DND-41 (cell line): ENCODE measurements at regions not wholly inside any gene's neighbourhood (a gene's known extent, or its start where the extent isn't known, plus 50 kb on each side); places are given as distances from the start of the nearest gene placed in this dataset.

ENCODE experiments used
- ATAC-seq: fragments of 200-7000 bp; cut with Tn5 transposase; 3 replicates; pipeline ENCODE4 v1.9.1; 2021; ENCODE audit warnings: low read depth; ENCODE audit not compliant: insufficient read depth
- DNase-seq: peaks from one replicate; pipeline ENCODE4 v3.0.0-alpha.2; 2020
- H2AFZ ChIP-seq: 2 replicates; pipeline ENCODE4 v1.6.0; 2012; ENCODE audit warnings: low read depth, low read length
- H3K27ac ChIP-seq: 2 replicates; pipeline ENCODE4 v1.5.1; 2012; ENCODE audit warnings: low read length, inconsistent platforms
- H3K27me3 ChIP-seq: fragments of 200-600 bp; sonication (generic); 2 replicates; pipeline ENCODE4 v1.6.0; 2012; ENCODE audit warnings: low read length, mild to moderate bottlenecking, inconsistent platforms; ENCODE audit not compliant: insufficient read depth, poor library complexity
- H3K36me3 ChIP-seq: 2 replicates; pipeline ENCODE4 v1.5.1; 2012; ENCODE audit warnings: low read length, inconsistent platforms; ENCODE audit not compliant: insufficient read depth
- H3K4me1 ChIP-seq: 2 replicates; pipeline ENCODE4 v1.5.1; 2012; ENCODE audit warnings: mild to moderate bottlenecking, low read length; ENCODE audit not compliant: insufficient read depth
- H3K4me2 ChIP-seq: 2 replicates; pipeline ENCODE4 v1.6.0; 2012; ENCODE audit warnings: mild to moderate bottlenecking, moderate library complexity, low read length, inconsistent platforms; ENCODE audit not compliant: insufficient read depth
- H3K4me3 ChIP-seq, 2 experiments: fragments of 200-600 bp in 1 of 2; shearing (Covaris generic) in 1 of 2; 2 replicates each; pipeline ENCODE4 v1.5.1; 2012 to 2016; ENCODE audit warnings: inconsistent platforms in 2 of 2, low read length in 2 of 2, mild to moderate bottlenecking in 2 of 2, low read depth in 1 of 2, moderate library complexity in 1 of 2
- H3K79me2 ChIP-seq: 2 replicates; pipeline ENCODE4 v1.6.0; 2012; ENCODE audit warnings: low read length, inconsistent platforms; ENCODE audit not compliant: insufficient read depth
- H3K9ac ChIP-seq: 2 replicates; pipeline ENCODE4 v1.6.0; 2012; ENCODE audit warnings: low read depth, mild to moderate bottlenecking, inconsistent platforms, low read length, moderate library complexity
- H3K9me3 ChIP-seq: 2 replicates; pipeline ENCODE4 v1.5.1; 2012; ENCODE audit warnings: low read length, moderate library complexity, mild to moderate bottlenecking, inconsistent platforms; ENCODE audit not compliant: insufficient read depth, severe bottlenecking
- H4K20me1 ChIP-seq: 2 replicates; pipeline ENCODE4 v1.6.0; 2012; ENCODE audit warnings: low read length; ENCODE audit not compliant: insufficient read depth
- EZH2 ChIP-seq: IDR thresholded peaks from 3 replicates; pipeline ENCODE4 v1.6.1; 2012; ENCODE audit warnings: borderline replicate concordance, low read depth, mild to moderate bottlenecking, moderate library complexity, low read length, inconsistent platforms; ENCODE audit not compliant: severe bottlenecking
- TF ChIP-seq, protein P1 (sequence below): IDR thresholded peaks from 2 replicates; pipeline ENCODE4 v1.5.1; 2012; ENCODE audit warnings: borderline replicate concordance, low read length, moderate library complexity, mild to moderate bottlenecking; ENCODE audit not compliant: poor library complexity, severe bottlenecking; ENCODE audit errors: extremely low read depth

DNA sequence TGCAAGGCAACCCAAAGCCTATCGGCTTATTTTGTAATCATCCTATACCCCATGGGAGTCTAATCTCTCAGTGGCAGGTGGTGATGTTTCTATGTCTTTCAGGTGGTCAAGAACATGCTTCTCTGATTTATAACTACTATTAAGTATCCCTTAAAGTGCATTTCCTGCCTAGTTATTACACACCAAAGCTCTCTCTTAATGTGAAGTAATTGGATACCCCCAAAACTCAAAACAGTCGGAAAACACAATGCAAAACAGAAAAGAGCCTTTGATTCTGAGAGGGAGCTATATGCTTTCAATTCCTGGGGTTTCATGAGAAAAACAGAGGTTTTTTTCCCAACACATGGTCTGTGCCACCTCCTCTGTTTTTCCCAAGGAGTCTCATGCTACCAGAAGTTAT is 416.4 kb downstream of the CSNK1G3 start:
- no peaks in the 10 kb centered on the region for H3K27me3 ChIP-seq
- no peak overlapping the region for H3K4me3 ChIP-seq
- H3K79me2 ChIP-seq = no peaks in the 10 kb centered on the region
- TF ChIP-seq, protein P1, sequence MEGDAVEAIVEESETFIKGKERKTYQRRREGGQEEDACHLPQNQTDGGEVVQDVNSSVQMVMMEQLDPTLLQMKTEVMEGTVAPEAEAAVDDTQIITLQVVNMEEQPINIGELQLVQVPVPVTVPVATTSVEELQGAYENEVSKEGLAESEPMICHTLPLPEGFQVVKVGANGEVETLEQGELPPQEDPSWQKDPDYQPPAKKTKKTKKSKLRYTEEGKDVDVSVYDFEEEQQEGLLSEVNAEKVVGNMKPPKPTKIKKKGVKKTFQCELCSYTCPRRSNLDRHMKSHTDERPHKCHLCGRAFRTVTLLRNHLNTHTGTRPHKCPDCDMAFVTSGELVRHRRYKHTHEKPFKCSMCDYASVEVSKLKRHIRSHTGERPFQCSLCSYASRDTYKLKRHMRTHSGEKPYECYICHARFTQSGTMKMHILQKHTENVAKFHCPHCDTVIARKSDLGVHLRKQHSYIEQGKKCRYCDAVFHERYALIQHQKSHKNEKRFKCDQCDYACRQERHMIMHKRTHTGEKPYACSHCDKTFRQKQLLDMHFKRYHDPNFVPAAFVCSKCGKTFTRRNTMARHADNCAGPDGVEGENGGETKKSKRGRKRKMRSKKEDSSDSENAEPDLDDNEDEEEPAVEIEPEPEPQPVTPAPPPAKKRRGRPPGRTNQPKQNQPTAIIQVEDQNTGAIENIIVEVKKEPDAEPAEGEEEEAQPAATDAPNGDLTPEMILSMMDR = no peak
- no peak for TF ChIP-seq EZH2
- no peak overlapping the region for H3K4me2 ChIP-seq
- H3K9me3 ChIP-seq = no peaks in the 10 kb centered on the region
- ATAC-seq (no peak), DNase-seq (no peak)
- no peak overlapping the region for H3K27ac ChIP-seq
- no peak overlapping the region for H3K9ac ChIP-seq
- H4K20me1 ChIP-seq = no peaks in the 10 kb centered on the region
- H3K36me3 ChIP-seq = no peaks in the 10 kb centered on the region
- no peak overlapping the region for H2AFZ ChIP-seq
- no peaks in the 10 kb centered on the region for H3K4me1 ChIP-seq

DNA sequence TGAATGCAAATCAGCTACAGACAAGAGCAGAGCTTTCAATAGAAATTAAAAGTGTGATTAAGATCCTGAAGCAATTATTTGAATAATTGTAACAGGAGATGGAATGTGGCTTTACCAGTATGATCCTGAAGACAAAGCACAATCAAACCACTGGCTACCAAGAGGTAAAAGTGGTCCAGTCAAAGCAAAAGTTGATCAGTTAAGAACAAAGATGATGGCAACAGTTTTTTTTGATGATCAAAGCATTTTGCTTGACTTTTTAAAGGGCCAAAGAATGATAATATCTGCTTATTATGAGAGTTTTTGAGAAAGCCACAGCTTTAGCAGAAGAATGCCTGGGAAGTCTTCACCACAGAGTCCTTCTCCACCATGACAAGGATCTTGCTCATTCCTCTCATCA is 409.2 kb downstream of the CSNK1G3 start:
- no peak overlapping the region for H3K9ac ChIP-seq
- H3K27ac ChIP-seq = no peak overlapping the region
- no peak overlapping the region for H2AFZ ChIP-seq
- no peak for TF ChIP-seq EZH2
- TF ChIP-seq, protein P1 = no peak
- H3K36me3 ChIP-seq = no peaks in the 10 kb centered on the region
- no peak overlapping the region for H3K4me2 ChIP-seq
- ATAC-seq = no peak
- H3K4me1 ChIP-seq = no peaks in the 10 kb centered on the region
- no peaks in the 10 kb centered on the region for H3K9me3 ChIP-seq
- no peaks in the 10 kb centered on the region for H3K27me3 ChIP-seq
- DNase-seq = no peak
- H3K79me2 ChIP-seq = no peaks in the 10 kb centered on the region
- no peaks in the 10 kb centered on the region for H4K20me1 ChIP-seq
- no peak overlapping the region for H3K4me3 ChIP-seq

DNA sequence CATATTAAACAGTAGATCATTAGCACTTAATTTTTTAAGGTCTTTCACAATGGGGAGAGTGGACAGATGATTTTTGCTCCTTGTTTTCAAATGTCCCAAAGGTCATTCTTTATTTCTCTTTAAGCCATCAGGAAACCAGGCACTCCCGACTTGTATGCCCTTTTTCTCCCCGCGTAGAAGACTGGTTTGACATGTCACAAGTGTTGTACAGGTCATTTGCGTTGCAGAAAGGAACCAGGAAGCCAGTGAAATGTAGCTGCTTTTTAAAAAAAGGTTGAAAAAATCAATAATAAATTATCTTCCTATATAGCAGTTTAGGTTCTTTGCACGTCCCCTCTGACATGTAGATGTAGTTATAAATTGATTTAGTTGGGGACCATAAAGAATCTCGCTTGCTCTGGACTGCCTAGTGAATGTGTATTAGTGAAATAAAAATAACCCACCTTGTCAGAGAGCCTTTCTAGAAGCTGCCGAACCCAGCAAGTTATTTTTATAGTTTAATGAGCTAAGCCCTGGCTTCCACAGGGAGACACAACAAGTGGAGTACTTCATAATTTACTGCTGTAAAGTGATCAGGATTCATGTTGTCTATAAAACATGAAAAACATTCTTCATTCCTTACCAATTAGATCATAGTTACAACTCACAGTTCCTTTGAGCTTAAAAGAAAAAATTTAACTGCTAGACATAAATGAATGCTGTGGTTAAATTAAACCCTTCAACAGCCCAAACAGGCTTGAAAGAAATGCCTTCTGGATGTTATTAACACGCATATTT is 404.6 kb downstream of the CSNK1G3 start:
- no peaks in the 10 kb centered on the region for H3K4me1 ChIP-seq
- DNase-seq (no peak), ATAC-seq (no peak)
- H3K79me2 ChIP-seq = no peaks in the 10 kb centered on the region
- H3K9me3 ChIP-seq = peaks cover 4% of the 10 kb centered on the region
- H3K27me3 ChIP-seq = no peaks in the 10 kb centered on the region
- no peak overlapping the region for H3K4me2 ChIP-seq
- H2AFZ ChIP-seq = no peak overlapping the region
- H4K20me1 ChIP-seq = no peaks in the 10 kb centered on the region
- H3K4me3 ChIP-seq = no peak overlapping the region
- no peak overlapping the region for H3K27ac ChIP-seq
- no peak overlapping the region for H3K9ac ChIP-seq
- no peaks in the 10 kb centered on the region for H3K36me3 ChIP-seq
- TF ChIP-seq, protein P1 = no peak
- no peak for TF ChIP-seq EZH2

DNA sequence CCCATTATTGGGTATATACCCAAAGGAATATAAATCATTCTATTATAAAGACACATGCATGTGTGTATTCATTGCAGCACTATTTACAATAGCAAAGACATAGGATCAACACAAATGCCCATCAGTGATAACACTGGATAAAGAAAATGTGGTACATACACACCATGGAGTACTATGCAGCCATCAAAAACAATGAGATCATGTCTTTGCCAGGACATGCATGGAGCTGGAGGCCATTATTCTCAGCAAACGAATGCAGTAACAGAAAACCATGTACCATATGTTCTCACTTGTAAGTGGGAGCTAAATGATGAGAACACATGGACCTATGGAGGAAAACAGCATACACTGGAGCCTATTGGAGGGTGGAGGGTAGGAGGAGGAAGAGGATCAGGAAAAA is 402.4 kb downstream of the CSNK1G3 start:
- H3K9me3 ChIP-seq = peaks cover 4% of the 10 kb centered on the region
- no peak overlapping the region for H3K4me2 ChIP-seq
- TF ChIP-seq, protein P1 = no peak
- H3K79me2 ChIP-seq = no peaks in the 10 kb centered on the region
- no peaks in the 10 kb centered on the region for H3K27me3 ChIP-seq
- DNase-seq (no peak), ATAC-seq (no peak)
- no peak overlapping the region for H3K27ac ChIP-seq
- no peaks in the 10 kb centered on the region for H3K36me3 ChIP-seq
- H3K4me3 ChIP-seq = no peak overlapping the region
- no peak overlapping the region for H3K9ac ChIP-seq
- no peaks in the 10 kb centered on the region for H4K20me1 ChIP-seq
- H3K4me1 ChIP-seq = no peaks in the 10 kb centered on the region
- no peak overlapping the region for H2AFZ ChIP-seq
